ENCODE measurements at regions not wholly inside any gene's neighbourhood (a gene's known extent, or its start where the extent isn't known, plus 50 kb on each side); places are given as distances from the start of the nearest gene placed in this dataset.
"Not testable (repeated sequence)": the region's sequence is repeated elsewhere in the genome, so short reads cannot be mapped to it uniquely, and the experiment has no call there.

- H3K4me1 ChIP-seq: no peaks in the 10 kb centered on the region
- 43 to 77% methylated on average over 1 of the region's 1 CpG for WGBS, 2 donors (ENCODE audit: low coverage in 1 of 2)
- no peak overlapping the region for H3K27ac ChIP-seq
- in situ Hi-C loops (cut with MboI; ENCODE audit: low pct_ligation_motif_present in 1 of 4, low pct_unique_long_range_greater_than_20kb in 1 of 4, low sequenced_read_pairs in 3 of 4): no loop called here
- intact Hi-C loops (cut with DNase I; ENCODE audit: low total_unique reads): no loop called here
- H3K4me3 ChIP-seq: no peak overlapping the region
- TF ChIP-seq EP300 (IDR thresholded peaks at IDR 0.05; ENCODE audit: low read depth) (no peak), CTCF (IDR thresholded peaks at IDR 0.05) (peak in 2 of 5 experiments; percentile 7 to 16)
- H3K36me3 ChIP-seq: no peaks in the 10 kb centered on the region
- no peaks in the 10 kb centered on the region for H3K27me3 ChIP-seq
- no peak for DNase-seq
- H3K9me3 ChIP-seq: no peaks in the 10 kb centered on the region
These were observed 185.1 kb upstream of the GALNT15 start for GRCh38 chr3:15989419-15989818.

GRCh38 chr3:15993660-15994059 is 180.8 kb upstream of the GALNT15 start:
- intact Hi-C loops (cut with DNase I; ENCODE audit: low total_unique reads): not testable (repeated sequence)

GRCh38 chr3:15996496-15996895 is 178.0 kb upstream of the GALNT15 start:
- WGBS, 2 donors (ENCODE audit: low coverage in 1 of 2): 94% methylated on average over 17 of the region's 17 CpGs; no CpG with 5 or more reads in 1 of the 2 donors
- H3K9me3 ChIP-seq; intact Hi-C loops (cut with DNase I; ENCODE audit: low total_unique reads); in situ Hi-C loops (cut with MboI; ENCODE audit: low pct_ligation_motif_present in 1 of 4, low pct_unique_long_range_greater_than_20kb in 1 of 4, low sequenced_read_pairs in 3 of 4); H3K36me3 ChIP-seq; H3K27me3 ChIP-seq; H3K4me1 ChIP-seq; H3K27ac ChIP-seq; DNase-seq; H3K4me3 ChIP-seq: not testable (repeated sequence)

More at GRCh38 chr3:15993660-15994059, 180.8 kb upstream of the GALNT15 start:
- in situ Hi-C loops (cut with MboI; ENCODE audit: low pct_ligation_motif_present in 1 of 4, low pct_unique_long_range_greater_than_20kb in 1 of 4, low sequenced_read_pairs in 3 of 4); DNase-seq; H3K4me3 ChIP-seq; H3K4me1 ChIP-seq; H3K36me3 ChIP-seq; H3K27me3 ChIP-seq; H3K9me3 ChIP-seq; H3K27ac ChIP-seq: not testable (repeated sequence)
- 83% methylated on average over 7 of the region's 7 CpGs; no CpG with 5 or more reads in 1 of the 2 donors for WGBS, 2 donors (ENCODE audit: low coverage in 1 of 2)

- no peak overlapping the region for H3K27ac ChIP-seq
- TF ChIP-seq EP300 (IDR thresholded peaks at IDR 0.05; ENCODE audit: low read depth) (no peak), CTCF (IDR thresholded peaks at IDR 0.05) (no peak), POLR2A (IDR thresholded peaks at IDR 0.05) (no peak), POLR2AphosphoS5 (IDR thresholded peaks at IDR 0.05) (no peak)
- no peaks in the 10 kb centered on the region for H3K36me3 ChIP-seq
- intact Hi-C loops (cut with DNase I; ENCODE audit: low total_unique reads) (no loop called here), in situ Hi-C loops (cut with MboI; ENCODE audit: low pct_ligation_motif_present in 1 of 4, low pct_unique_long_range_greater_than_20kb in 1 of 4, low sequenced_read_pairs in 3 of 4) (no loop called here)
- H3K27me3 ChIP-seq: no peaks in the 10 kb centered on the region
- H3K9me3 ChIP-seq: no peaks in the 10 kb centered on the region
- 63 to 79% methylated on average over 4 of the region's 4 CpGs for WGBS, 2 donors (ENCODE audit: low coverage in 1 of 2)
- H3K4me1 ChIP-seq: no peaks in the 10 kb centered on the region
- no peak for DNase-seq
- no peak overlapping the region for H3K4me3 ChIP-seq
These were observed 177.1 kb upstream of the GALNT15 start for GRCh38 chr3:15997274-15997943.

- no peaks in the 10 kb centered on the region for H3K4me1 ChIP-seq
- H3K9me3 ChIP-seq: no peaks in the 10 kb centered on the region
- TF ChIP-seq CTCF (IDR thresholded peaks at IDR 0.05) (no peak), EP300 (IDR thresholded peaks at IDR 0.05; ENCODE audit: low read depth) (no peak), POLR2A (IDR thresholded peaks at IDR 0.05) (no peak), POLR2AphosphoS5 (IDR thresholded peaks at IDR 0.05) (no peak)
- no peaks in the 10 kb centered on the region for H3K27me3 ChIP-seq
- 50 to 63% methylated on average over 2 to 3 of the region's 3 CpGs for WGBS, 2 donors (ENCODE audit: low coverage in 1 of 2)
- intact Hi-C loops (cut with DNase I; ENCODE audit: low total_unique reads) (no loop called here), in situ Hi-C loops (cut with MboI; ENCODE audit: low pct_ligation_motif_present in 1 of 4, low pct_unique_long_range_greater_than_20kb in 1 of 4, low sequenced_read_pairs in 3 of 4) (no loop called here)
- no peak overlapping the region for H3K27ac ChIP-seq
- H3K36me3 ChIP-seq: no peaks in the 10 kb centered on the region
- no peak overlapping the region for H3K4me3 ChIP-seq
- DNase-seq: no peak
These were observed 175.6 kb upstream of the GALNT15 start for GRCh38 chr3:15998911-15999310.

All from transverse colon (tissue), 4 donors.